HCT116 (cell line): ENCODE measurements at regions not wholly inside any gene's neighbourhood (a gene's known extent, or its start where the extent isn't known, plus 50 kb on each side); places are given as distances from the start of the nearest gene placed in this dataset.

Source experiments
- ELF1 ChIP-seq: IDR thresholded peaks from 2 replicates; pipeline ENCODE4 v1.6.1; 2012; ENCODE audit warnings: low read depth, borderline replicate concordance
- EZH2 ChIP-seq: fragments of 200-600 bp; sonication (generic); IDR thresholded peaks from 2 replicates; pipeline ENCODE4 v1.6.1; 2017; ENCODE audit warnings: antibody characterized with exemption, mixed run types
- EZH2phosphoT487 ChIP-seq: fragments of 200-600 bp; IDR thresholded peaks from 2 replicates; pipeline ENCODE4 v1.6.1; 2018; ENCODE audit warnings: antibody characterized with exemption, borderline replicate concordance
- JUND ChIP-seq: IDR thresholded peaks from 2 replicates; pipeline ENCODE4 v1.6.1; 2012
- POLR2A ChIP-seq: IDR thresholded peaks from 2 replicates; pipeline ENCODE4 v1.7.0; 2011; ENCODE audit warnings: borderline replicate concordance; ENCODE audit not compliant: insufficient read depth, insufficient read length; ENCODE audit errors: extremely low read depth
- POLR2AphosphoS5 ChIP-seq: IDR thresholded peaks from 2 replicates; pipeline ENCODE4 v1.6.1; 2011; ENCODE audit warnings: mild to moderate bottlenecking, low read depth, low read length, moderate library complexity
- RAD21 ChIP-seq: IDR thresholded peaks from 2 replicates; pipeline ENCODE4 v1.6.1; 2012; ENCODE audit warnings: low read depth, mild to moderate bottlenecking
- SRF ChIP-seq: IDR thresholded peaks from 2 replicates; pipeline ENCODE4 v1.6.1; 2012; ENCODE audit warnings: low read depth
- ZFX ChIP-seq: fragments of 450-650 bp; IDR thresholded peaks from 2 replicates; pipeline ENCODE4 v1.6.1; 2017
- ZNF274 ChIP-seq: fragments of 200-500 bp; sonication (Bioruptor generic); IDR thresholded peaks from 2 replicates; pipeline ENCODE4 v1.6.1; 2014; ENCODE audit warnings: mild to moderate bottlenecking, low read depth, low read length, inconsistent platforms
- TF ChIP-seq, protein P1 (sequence below): IDR thresholded peaks from 2 replicates; pipeline ENCODE4 v1.6.1; 2012; ENCODE audit warnings: low read depth
- TF ChIP-seq, protein P2 (sequence below), 3 experiments: fragments of 200-600 bp in 1 of 3; sonication (generic) in 1 of 3; IDR thresholded peaks in 2 of 3; conservative IDR thresholded peaks in 1 of 3; 2 replicates each; pipeline ENCODE4 v1.5.1; 2012 to 2017; ENCODE audit warnings: low read depth in 2 of 3, low read length in 2 of 3, antibody characterized with exemption in 1 of 3, borderline replicate concordance in 1 of 3, control low read depth in 1 of 3, mild to moderate bottlenecking in 1 of 3, mixed read lengths in 1 of 3, mixed run types in 1 of 3, moderate library complexity in 1 of 3; ENCODE audit not compliant: insufficient read depth in 1 of 3
- TF ChIP-seq, protein P3 (sequence below): IDR thresholded peaks from 2 replicates; pipeline ENCODE4 v1.6.1; 2011; ENCODE audit warnings: mild to moderate bottlenecking, low read length, moderate library complexity; ENCODE audit not compliant: insufficient replicate concordance; ENCODE audit errors: extremely low read depth

DNA sequence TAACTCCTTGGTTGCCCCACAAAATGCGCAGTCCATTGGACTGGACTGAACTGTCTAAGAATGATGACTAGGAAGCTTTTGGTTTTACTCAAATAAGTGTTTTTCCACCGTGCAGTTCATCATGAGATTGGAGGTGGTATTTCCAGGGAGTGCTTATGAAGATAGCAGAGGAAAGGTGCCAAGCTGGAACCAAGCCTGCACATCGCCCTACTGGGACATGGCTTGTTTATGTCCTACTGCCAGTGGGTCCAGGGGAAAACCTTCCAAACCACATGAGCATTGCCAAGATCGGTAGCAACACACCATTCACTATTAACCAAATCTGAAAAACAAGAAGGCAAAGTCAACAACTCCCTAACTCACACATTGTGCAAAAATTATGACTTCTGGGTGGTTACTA, 54.7 kb upstream of the DSCAM start:
- TF ChIP-seq, protein P1, sequence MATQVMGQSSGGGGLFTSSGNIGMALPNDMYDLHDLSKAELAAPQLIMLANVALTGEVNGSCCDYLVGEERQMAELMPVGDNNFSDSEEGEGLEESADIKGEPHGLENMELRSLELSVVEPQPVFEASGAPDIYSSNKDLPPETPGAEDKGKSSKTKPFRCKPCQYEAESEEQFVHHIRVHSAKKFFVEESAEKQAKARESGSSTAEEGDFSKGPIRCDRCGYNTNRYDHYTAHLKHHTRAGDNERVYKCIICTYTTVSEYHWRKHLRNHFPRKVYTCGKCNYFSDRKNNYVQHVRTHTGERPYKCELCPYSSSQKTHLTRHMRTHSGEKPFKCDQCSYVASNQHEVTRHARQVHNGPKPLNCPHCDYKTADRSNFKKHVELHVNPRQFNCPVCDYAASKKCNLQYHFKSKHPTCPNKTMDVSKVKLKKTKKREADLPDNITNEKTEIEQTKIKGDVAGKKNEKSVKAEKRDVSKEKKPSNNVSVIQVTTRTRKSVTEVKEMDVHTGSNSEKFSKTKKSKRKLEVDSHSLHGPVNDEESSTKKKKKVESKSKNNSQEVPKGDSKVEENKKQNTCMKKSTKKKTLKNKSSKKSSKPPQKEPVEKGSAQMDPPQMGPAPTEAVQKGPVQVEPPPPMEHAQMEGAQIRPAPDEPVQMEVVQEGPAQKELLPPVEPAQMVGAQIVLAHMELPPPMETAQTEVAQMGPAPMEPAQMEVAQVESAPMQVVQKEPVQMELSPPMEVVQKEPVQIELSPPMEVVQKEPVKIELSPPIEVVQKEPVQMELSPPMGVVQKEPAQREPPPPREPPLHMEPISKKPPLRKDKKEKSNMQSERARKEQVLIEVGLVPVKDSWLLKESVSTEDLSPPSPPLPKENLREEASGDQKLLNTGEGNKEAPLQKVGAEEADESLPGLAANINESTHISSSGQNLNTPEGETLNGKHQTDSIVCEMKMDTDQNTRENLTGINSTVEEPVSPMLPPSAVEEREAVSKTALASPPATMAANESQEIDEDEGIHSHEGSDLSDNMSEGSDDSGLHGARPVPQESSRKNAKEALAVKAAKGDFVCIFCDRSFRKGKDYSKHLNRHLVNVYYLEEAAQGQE = no peak
- TF ChIP-seq POLR2AphosphoS5 = no peak
- TF ChIP-seq ZFX = no peak
- TF ChIP-seq, protein P2, sequence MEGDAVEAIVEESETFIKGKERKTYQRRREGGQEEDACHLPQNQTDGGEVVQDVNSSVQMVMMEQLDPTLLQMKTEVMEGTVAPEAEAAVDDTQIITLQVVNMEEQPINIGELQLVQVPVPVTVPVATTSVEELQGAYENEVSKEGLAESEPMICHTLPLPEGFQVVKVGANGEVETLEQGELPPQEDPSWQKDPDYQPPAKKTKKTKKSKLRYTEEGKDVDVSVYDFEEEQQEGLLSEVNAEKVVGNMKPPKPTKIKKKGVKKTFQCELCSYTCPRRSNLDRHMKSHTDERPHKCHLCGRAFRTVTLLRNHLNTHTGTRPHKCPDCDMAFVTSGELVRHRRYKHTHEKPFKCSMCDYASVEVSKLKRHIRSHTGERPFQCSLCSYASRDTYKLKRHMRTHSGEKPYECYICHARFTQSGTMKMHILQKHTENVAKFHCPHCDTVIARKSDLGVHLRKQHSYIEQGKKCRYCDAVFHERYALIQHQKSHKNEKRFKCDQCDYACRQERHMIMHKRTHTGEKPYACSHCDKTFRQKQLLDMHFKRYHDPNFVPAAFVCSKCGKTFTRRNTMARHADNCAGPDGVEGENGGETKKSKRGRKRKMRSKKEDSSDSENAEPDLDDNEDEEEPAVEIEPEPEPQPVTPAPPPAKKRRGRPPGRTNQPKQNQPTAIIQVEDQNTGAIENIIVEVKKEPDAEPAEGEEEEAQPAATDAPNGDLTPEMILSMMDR (IDR thresholded peaks at IDR 0.05 in 2 of 3, conservative IDR thresholded peaks at IDR 0.05 in 1 of 3; ENCODE audit: borderline replicate concordance in 1 of 3, insufficient read depth in 1 of 3, low read depth in 2 of 3, low read length in 2 of 3) = no peak
- TF ChIP-seq EZH2phosphoT487 = no peak
- TF ChIP-seq, protein P3, sequence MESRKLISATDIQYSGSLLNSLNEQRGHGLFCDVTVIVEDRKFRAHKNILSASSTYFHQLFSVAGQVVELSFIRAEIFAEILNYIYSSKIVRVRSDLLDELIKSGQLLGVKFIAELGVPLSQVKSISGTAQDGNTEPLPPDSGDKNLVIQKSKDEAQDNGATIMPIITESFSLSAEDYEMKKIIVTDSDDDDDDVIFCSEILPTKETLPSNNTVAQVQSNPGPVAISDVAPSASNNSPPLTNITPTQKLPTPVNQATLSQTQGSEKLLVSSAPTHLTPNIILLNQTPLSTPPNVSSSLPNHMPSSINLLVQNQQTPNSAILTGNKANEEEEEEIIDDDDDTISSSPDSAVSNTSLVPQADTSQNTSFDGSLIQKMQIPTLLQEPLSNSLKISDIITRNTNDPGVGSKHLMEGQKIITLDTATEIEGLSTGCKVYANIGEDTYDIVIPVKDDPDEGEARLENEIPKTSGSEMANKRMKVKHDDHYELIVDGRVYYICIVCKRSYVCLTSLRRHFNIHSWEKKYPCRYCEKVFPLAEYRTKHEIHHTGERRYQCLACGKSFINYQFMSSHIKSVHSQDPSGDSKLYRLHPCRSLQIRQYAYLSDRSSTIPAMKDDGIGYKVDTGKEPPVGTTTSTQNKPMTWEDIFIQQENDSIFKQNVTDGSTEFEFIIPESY = no peak
- TF ChIP-seq ZNF274 = no peak
- no peak for TF ChIP-seq RAD21
- TF ChIP-seq POLR2A = no peak
- no peak for TF ChIP-seq ELF1
- TF ChIP-seq EZH2 = no peak
- no peak for TF ChIP-seq JUND
- TF ChIP-seq SRF = no peak
